Common myeloid progenitor, CD34-positive (primary cell): ENCODE measurements at regions not wholly inside any gene's neighbourhood (a gene's known extent, or its start where the extent isn't known, plus 50 kb on each side); places are given as distances from the start of the nearest gene placed in this dataset.
"Not testable (repeated sequence)": the region's sequence is repeated elsewhere in the genome, so short reads cannot be mapped to it uniquely, and the experiment has no call there.

Experiments used
- CTCF ChIA-PET: fragments of 350-600 bp; sonication (Branson Sonifier 250); formaldehyde crosslinking; loops from one replicate; lab custom pipeline; 2021; ENCODE audit warnings: antibody characterized with exemption; lab: Charles Lee
- POLR2A ChIA-PET: fragments of 350-600 bp; sonication (Branson Sonifier 250); formaldehyde crosslinking; loops from one replicate; lab custom pipeline; 2021; ENCODE audit warnings: antibody characterized with exemption; lab: Charles Lee
- DNase-seq, 3 donors: peaks; one replicate each; pipeline versions ENCODE4 v3.0.0 to v3.0.0-alpha.2; 2013
- H3K27ac ChIP-seq, 2 experiments: 1 replicate in 1 of 2; 2 replicates in 1 of 2; pipeline ENCODE4 v1.7.0; 2013; ENCODE audit warnings: inconsistent platforms in 2 of 2, low read length in 2 of 2, mild to moderate bottlenecking in 2 of 2, low read depth in 1 of 2, moderate library complexity in 1 of 2; ENCODE audit not compliant: severe bottlenecking in 2 of 2, insufficient read depth in 1 of 2, poor library complexity in 1 of 2
- H3K27me3 ChIP-seq, 5 experiments: replicated peaks in 2 of 5; 1 replicate in 3 of 5; 2 replicates in 2 of 5; pipeline versions ENCODE4 v1.6.1 to v1.7.0; 2013; ENCODE audit warnings: low read length in 4 of 5, mild to moderate bottlenecking in 2 of 5, moderate library complexity in 2 of 5, inconsistent platforms in 1 of 5; ENCODE audit not compliant: insufficient read depth in 5 of 5, control insufficient read depth in 4 of 5
- H3K36me3 ChIP-seq, 4 experiments: 1 replicate in 2 of 4; 2 replicates in 2 of 4; pipeline versions ENCODE4 v1.6.1 to v1.7.0; 2013; ENCODE audit warnings: low read length in 3 of 4, control low read depth in 1 of 4, mild to moderate bottlenecking in 1 of 4; ENCODE audit not compliant: control insufficient read depth in 4 of 4, insufficient read depth in 4 of 4
- H3K4me1 ChIP-seq, 4 experiments: 1 replicate in 3 of 4; 2 replicates in 1 of 4; pipeline versions ENCODE4 v1.6.1 to v1.7.1; 2013; ENCODE audit warnings: low read length in 3 of 4, mild to moderate bottlenecking in 3 of 4, control low read depth in 1 of 4, inconsistent platforms in 1 of 4, moderate library complexity in 1 of 4; ENCODE audit not compliant: control insufficient read depth in 4 of 4, insufficient read depth in 4 of 4; ENCODE audit errors: control extremely low read depth in 1 of 4
- H3K4me3 ChIP-seq, 7 experiments: 1 replicate in 4 of 7; 2 replicates in 3 of 7; pipeline versions ENCODE4 v1.5.1 to v1.7.0; 2013; ENCODE audit warnings: mild to moderate bottlenecking in 7 of 7, low read length in 6 of 7, moderate library complexity in 6 of 7, inconsistent platforms in 2 of 7, low read depth in 2 of 7, control low read depth in 1 of 7; ENCODE audit not compliant: insufficient read depth in 4 of 7, control insufficient read depth in 1 of 7; ENCODE audit errors: extremely low read depth in 1 of 7
- H3K9me3 ChIP-seq, 5 experiments: 1 replicate in 4 of 5; 2 replicates in 1 of 5; pipeline versions ENCODE4 v1.6.1 to v1.7.1; 2013; ENCODE audit warnings: low read length in 4 of 5, mild to moderate bottlenecking in 2 of 5, inconsistent platforms in 1 of 5, low read depth in 1 of 5, moderate library complexity in 1 of 5; ENCODE audit not compliant: control insufficient read depth in 4 of 5, insufficient read depth in 2 of 5; ENCODE audit errors: control extremely low read depth in 1 of 5
- WGBS: methylation state at CpG from one replicate; pipeline ENCODE4 v1.1.5; 2013; ENCODE audit not compliant: insufficient coverage; 5-methylcytosine and 5-hydroxymethylcytosine counted together

DNA sequence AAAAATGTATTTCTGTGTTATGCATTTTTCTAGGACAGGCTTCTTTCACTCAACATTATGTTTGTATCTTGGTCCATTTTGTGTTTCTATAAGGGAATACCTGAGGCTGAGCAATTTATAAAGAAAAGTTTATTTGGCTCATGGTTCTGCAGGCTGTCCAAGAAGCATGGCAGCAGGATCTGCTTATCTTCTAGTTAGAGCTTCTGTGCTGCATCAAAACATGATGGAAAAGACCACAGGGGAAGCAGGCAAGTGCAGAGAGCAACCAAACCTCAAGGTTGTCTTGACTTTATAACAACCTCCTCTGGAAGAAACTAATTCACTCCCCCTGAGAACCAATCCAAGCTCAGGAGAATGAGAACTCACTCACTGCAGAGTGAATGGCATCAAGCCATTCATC is 1601.0 kb upstream of the NUDT12 start:
- CTCF ChIA-PET: interaction anchor here (0.8 kb wide), 1 partner anchor 12 kb away, joined by 3 read pairs; no protein-coding TSS in a partner anchor
- no peak for DNase-seq
- Histone ChIP-seq H3K27ac (no peak overlapping the region), H3K27me3 (no peaks in the 10 kb centered on the region), H3K36me3 (no peaks in the 10 kb centered on the region), H3K4me1 (no peaks in the 10 kb centered on the region), H3K4me3 (no peak overlapping the region), H3K9me3 (peaks cover 0 to 2% (median 0%) of the 10 kb centered on the region in 5 experiments)
- POLR2A ChIA-PET: no interaction called here

DNA sequence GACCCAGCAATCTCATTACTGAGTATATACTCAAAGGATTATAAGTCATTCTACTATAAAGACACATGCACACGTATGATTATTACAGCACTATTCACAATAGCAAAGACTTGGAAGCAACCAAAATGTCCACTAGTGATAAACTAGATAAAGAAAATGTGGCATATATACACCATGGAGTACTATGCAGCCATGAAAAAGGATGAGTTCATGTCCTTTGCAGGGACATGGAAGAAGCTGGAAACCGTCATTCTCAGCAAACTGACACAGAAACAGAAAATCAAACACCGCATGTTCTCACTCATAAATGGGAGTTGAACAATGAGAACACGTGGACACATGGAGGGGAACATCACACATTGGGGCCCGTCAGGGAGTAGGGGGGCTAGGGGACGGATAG is 1600.0 kb upstream of the NUDT12 start:
- H3K9me3 ChIP-seq, H3K27me3 ChIP-seq, H3K27ac ChIP-seq, H3K4me3 ChIP-seq, DNase-seq, H3K36me3 ChIP-seq, H3K4me1 ChIP-seq, CTCF ChIA-PET, POLR2A ChIA-PET: not testable (repeated sequence)
- 100% methylated on average over 2 of the region's 6 CpGs for WGBS

DNA sequence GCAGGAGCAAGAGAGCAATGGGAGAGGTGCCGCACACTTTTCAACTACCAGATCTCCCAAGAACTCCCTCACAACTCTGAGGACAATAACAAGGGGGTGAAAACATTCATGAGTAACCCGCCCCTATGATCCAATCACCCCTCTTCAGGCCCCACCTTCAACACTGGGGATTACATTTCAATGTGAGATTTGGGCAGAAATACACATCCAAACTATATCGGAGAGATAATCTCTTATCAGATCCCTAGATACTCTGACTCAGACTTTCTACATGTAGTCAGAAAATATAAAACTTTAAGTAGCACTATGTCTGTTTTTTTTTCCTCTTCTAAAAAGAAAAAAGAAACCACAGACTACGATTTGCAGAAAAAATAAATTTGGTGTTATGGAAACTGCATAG is 1595.9 kb upstream of the NUDT12 start:
- Histone ChIP-seq H3K9me3 (peaks cover 0 to 2% (median 0%) of the 10 kb centered on the region in 5 experiments), H3K4me3 (no peak overlapping the region), H3K36me3 (no peaks in the 10 kb centered on the region), H3K4me1 (no peaks in the 10 kb centered on the region), H3K27me3 (no peaks in the 10 kb centered on the region), H3K27ac (no peak overlapping the region)
- WGBS: no CpG with 5 or more reads among the region's 4 CpGs
- CTCF ChIA-PET: no interaction called here
- no peak for DNase-seq
- POLR2A ChIA-PET: no interaction called here

DNA sequence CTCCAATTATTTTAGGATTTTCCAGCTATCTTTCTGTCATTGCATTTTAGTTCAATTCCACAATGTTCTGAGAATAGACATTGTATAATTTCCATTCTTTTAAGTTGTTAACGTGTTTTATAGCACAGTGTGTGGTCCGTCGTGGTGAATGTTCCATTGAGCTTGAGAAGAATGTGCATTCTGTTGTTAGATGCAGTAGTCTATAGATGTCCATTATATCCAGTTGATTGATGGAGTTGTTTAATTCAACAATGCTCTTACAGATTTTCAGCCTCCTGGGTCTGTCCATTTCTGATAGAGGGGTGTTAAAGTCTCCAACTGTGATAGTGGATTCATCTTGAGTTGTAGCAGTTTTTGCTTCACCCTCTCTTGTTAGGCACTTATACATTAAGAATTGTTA is 1587.7 kb upstream of the NUDT12 start:
- H3K36me3 ChIP-seq: no peaks in the 10 kb centered on the region
- no peaks in the 10 kb centered on the region for H3K4me1 ChIP-seq
- POLR2A ChIA-PET: no interaction called here
- WGBS: 92% methylated on average over 2 of the region's 3 CpGs
- H3K27ac ChIP-seq: no peak overlapping the region
- no peaks in the 10 kb centered on the region for H3K27me3 ChIP-seq
- no peak overlapping the region for H3K4me3 ChIP-seq
- no peak for DNase-seq
- CTCF ChIA-PET: no interaction called here
- no peaks in the 10 kb centered on the region for H3K9me3 ChIP-seq

DNA sequence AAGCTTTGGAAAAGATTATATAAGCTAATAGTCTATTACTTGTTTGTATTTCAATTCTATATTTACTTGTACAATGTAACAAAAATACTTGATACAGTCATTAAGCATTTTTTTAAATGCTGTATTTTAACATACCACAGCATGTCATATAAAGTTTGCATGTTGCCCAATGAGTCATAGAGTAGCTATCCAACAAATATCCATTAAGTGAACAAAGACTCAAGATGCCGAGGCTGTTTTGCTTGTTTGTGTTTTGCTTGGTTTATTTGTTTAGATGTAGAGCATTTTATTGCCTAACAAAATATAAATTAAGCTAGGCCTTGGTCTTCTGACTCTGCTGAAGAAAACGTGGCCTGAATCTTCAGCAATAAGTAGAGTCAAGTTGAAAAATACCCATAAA is 1584.3 kb upstream of the NUDT12 start:
- Histone ChIP-seq H3K4me3 (no peak overlapping the region), H3K27ac (no peak overlapping the region), H3K27me3 (no peaks in the 10 kb centered on the region), H3K4me1 (no peaks in the 10 kb centered on the region), H3K36me3 (no peaks in the 10 kb centered on the region), H3K9me3 (no peaks in the 10 kb centered on the region)
- CTCF ChIA-PET: interaction anchor here (0.7 kb wide), 1 partner anchor 531 kb away, joined by 3 read pairs; no protein-coding TSS in a partner anchor
- POLR2A ChIA-PET: no interaction called here
- WGBS: no CpG with 5 or more reads among the region's 2 CpGs
- no peak for DNase-seq

DNA sequence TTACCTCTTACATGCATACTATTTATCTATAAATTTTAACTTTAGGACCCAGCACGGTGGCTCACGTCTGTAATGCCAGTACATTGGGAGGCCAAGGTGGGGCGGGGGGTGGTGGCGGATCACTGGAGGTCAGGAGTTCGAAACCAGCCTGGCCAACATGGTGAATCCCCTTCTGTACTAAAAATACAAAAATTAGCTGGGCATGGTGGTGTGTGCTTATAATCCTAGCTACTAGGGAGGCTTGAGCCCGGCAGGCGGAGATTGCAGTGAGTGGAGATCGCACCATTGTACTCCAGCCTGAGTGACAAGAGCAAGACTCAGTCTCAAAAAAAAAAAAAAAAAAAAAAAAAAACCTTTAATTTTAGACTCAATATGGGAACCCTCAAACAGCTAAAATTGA is 1582.6 kb upstream of the NUDT12 start:
- ChIA-PET POLR2A (no interaction called here), CTCF (no interaction called here)
- Histone ChIP-seq H3K36me3 (no peaks in the 10 kb centered on the region), H3K27me3 (no peaks in the 10 kb centered on the region), H3K9me3 (no peaks in the 10 kb centered on the region), H3K4me3 (no peak overlapping the region), H3K4me1 (no peaks in the 10 kb centered on the region), H3K27ac (no peak overlapping the region)
- 80% methylated on average over 1 of the region's 8 CpGs for WGBS
- DNase-seq: no peak

DNA sequence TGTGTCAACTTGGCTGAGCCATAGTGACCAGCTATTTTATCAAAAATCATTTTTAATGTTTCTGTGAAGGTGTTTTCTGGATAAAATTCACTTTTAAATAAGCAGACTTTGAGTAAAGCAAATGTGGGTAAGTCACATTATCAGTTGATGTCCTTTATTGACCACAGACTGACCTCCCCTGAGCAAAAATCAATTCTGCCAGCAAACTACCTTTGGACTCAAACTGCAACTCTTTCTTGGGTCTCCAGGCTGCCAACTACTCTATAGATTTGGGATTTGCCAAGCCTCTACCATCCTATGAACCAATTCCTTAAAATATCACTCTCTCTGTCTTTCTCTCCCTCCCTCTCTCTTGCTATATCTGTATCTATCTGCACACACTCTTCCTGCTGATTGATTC is 1571.7 kb upstream of the NUDT12 start:
- CTCF ChIA-PET: no interaction called here
- Histone ChIP-seq H3K4me3 (no peak overlapping the region), H3K36me3 (no peaks in the 10 kb centered on the region)

More for the DNA sequence above, 1571.7 kb upstream of the NUDT12 start:
- DNase-seq: no peak
- Histone ChIP-seq H3K27ac (no peak overlapping the region), H3K27me3 (no peaks in the 10 kb centered on the region), H3K9me3 (no peaks in the 10 kb centered on the region), H3K4me1 (no peaks in the 10 kb centered on the region)
- POLR2A ChIA-PET: no interaction called here
